ENCODE measurements at regions not wholly inside any gene's neighbourhood (a gene's known extent, or its start where the extent isn't known, plus 50 kb on each side); places are given as distances from the start of the nearest gene placed in this dataset.

- DNase-seq: no peak
- Histone ChIP-seq H3K36me3 (ENCODE audit: low read depth) (no peaks in the 10 kb centered on the region), H3K9me3 (no peaks in the 10 kb centered on the region), H3K4me3 (no peak overlapping the region), H3K4me1 (ENCODE audit: low read depth) (peaks cover 10% of the 10 kb centered on the region)
- no peak for ATAC-seq
- intact Hi-C loops (cut with DNase I, micrococcal nuclease): loop anchor here in 1 of 2 donors (10.0 kb wide), 1 partner anchor 92 kb away; no protein-coding TSS in a partner anchor
- TF ChIP-seq CTCF (IDR thresholded peaks at IDR 0.05): no peak
Observed at GRCh38 chr21:17432732-17433057, 80.1 kb upstream of the CXADR start.

- no peak for DNase-seq
Observed at GRCh38 chr21:17433730-17434129, 79.1 kb upstream of the CXADR start.

GRCh38 chr21:17435565-17436543 is 77.0 kb upstream of the CXADR start:
- TF ChIP-seq CTCF (IDR thresholded peaks at IDR 0.05): no peak
- intact Hi-C loops (cut with DNase I, micrococcal nuclease): loop anchor here in 1 of 2 donors (10.0 kb wide), 1 partner anchor 89 kb away; no protein-coding TSS in a partner anchor
- Histone ChIP-seq H3K4me3 (no peak overlapping the region), H3K9me3 (no peaks in the 10 kb centered on the region), H3K36me3 (ENCODE audit: low read depth) (no peaks in the 10 kb centered on the region), H3K4me1 (ENCODE audit: low read depth) (peaks cover 7% of the 10 kb centered on the region)
- ATAC-seq (peak; percentile 83), DNase-seq (no peak)

More at GRCh38 chr21:17433730-17434129, 79.1 kb upstream of the CXADR start:
- Histone ChIP-seq H3K36me3 (ENCODE audit: low read depth) (no peaks in the 10 kb centered on the region), H3K9me3 (no peaks in the 10 kb centered on the region), H3K4me1 (ENCODE audit: low read depth) (peaks cover 10% of the 10 kb centered on the region), H3K4me3 (no peak overlapping the region)
- TF ChIP-seq CTCF (IDR thresholded peaks at IDR 0.05): no peak
- intact Hi-C loops (cut with DNase I, micrococcal nuclease): loop anchor here in 1 of 2 donors (10.0 kb wide), 1 partner anchor 91 kb away; no protein-coding TSS in a partner anchor
- no peak for ATAC-seq

GRCh38 chr21:17436626-17437111 is 76.2 kb upstream of the CXADR start:
- Histone ChIP-seq H3K4me3 (no peak overlapping the region), H3K4me1 (ENCODE audit: low read depth) (peaks cover 15% of the 10 kb centered on the region), H3K36me3 (ENCODE audit: low read depth) (no peaks in the 10 kb centered on the region), H3K9me3 (no peaks in the 10 kb centered on the region)
- DNase-seq: no peak
- TF ChIP-seq CTCF (IDR thresholded peaks at IDR 0.05): no peak
- ATAC-seq: peak; percentile 40
- intact Hi-C loops (cut with DNase I, micrococcal nuclease): loop anchor here in 1 of 2 donors (10.0 kb wide), 1 partner anchor 88 kb away; no protein-coding TSS in a partner anchor

GRCh38 chr21:17438635-17439034 is 74.2 kb upstream of the CXADR start:
- Histone ChIP-seq H3K36me3 (ENCODE audit: low read depth) (no peaks in the 10 kb centered on the region), H3K4me3 (no peak overlapping the region), H3K9me3 (no peaks in the 10 kb centered on the region), H3K4me1 (ENCODE audit: low read depth) (peaks cover 18% of the 10 kb centered on the region)
- no peak for DNase-seq
- no peak for ATAC-seq
- intact Hi-C loops (cut with DNase I, micrococcal nuclease): loop anchor here in 1 of 2 donors (10.0 kb wide), 1 partner anchor 86 kb away; no protein-coding TSS in a partner anchor
- no peak for TF ChIP-seq CTCF (IDR thresholded peaks at IDR 0.05)

Data from mucosa of descending colon (tissue), 3 donors.